ENCODE measurements at regions not wholly inside any gene's neighbourhood (a gene's known extent, or its start where the extent isn't known, plus 50 kb on each side); places are given as distances from the start of the nearest gene placed in this dataset.

GRCh38 chr6:145347216-145347615 lies 388.1 kb downstream of the EPM2A start:
- TF ChIP-seq CTCF (IDR thresholded peaks at IDR 0.05; ENCODE audit: low read length) (no peak), EZH2 (optimal IDR thresholded peaks at IDR 0.05; ENCODE audit: low read depth, low read length) (no peak)
